SJCRH30 (cell line): ENCODE measurements at regions not wholly inside any gene's neighbourhood (a gene's known extent, or its start where the extent isn't known, plus 50 kb on each side); places are given as distances from the start of the nearest gene placed in this dataset.

Experiments
- DNase-seq, 2 experiments: peaks; one replicate each; pipeline ENCODE4 v3.0.0-alpha.2; 2015 to 2020
- H3K27ac ChIP-seq: fragments of 250-450 bp; sonication (Bioruptor Pico); 2 replicates; pipeline ENCODE4 v1.5.1; 2020; ENCODE audit warnings: mild to moderate bottlenecking, moderate library complexity
- H3K27me3 ChIP-seq: fragments of 250-450 bp; sonication (Bioruptor Pico); 2 replicates; pipeline ENCODE4 v1.5.1; 2020; ENCODE audit warnings: mild to moderate bottlenecking, moderate library complexity
- H3K36me3 ChIP-seq: fragments of 250-450 bp; sonication (Bioruptor Pico); 2 replicates; pipeline ENCODE4 v1.5.1; 2020; ENCODE audit warnings: mild to moderate bottlenecking, moderate library complexity
- H3K4me1 ChIP-seq: fragments of 250-450 bp; sonication (Bioruptor Pico); 2 replicates; pipeline ENCODE4 v1.5.1; 2020; ENCODE audit warnings: mild to moderate bottlenecking, moderate library complexity
- H3K4me3 ChIP-seq: fragments of 250-450 bp; sonication (Bioruptor Pico); 2 replicates; pipeline ENCODE4 v1.5.1; 2020; ENCODE audit warnings: mild to moderate bottlenecking, moderate library complexity
- H3K9me3 ChIP-seq: fragments of 250-450 bp; sonication (Bioruptor Pico); replicated peaks from 2 replicates; pipeline ENCODE4 v1.5.1; 2020; ENCODE audit warnings: mild to moderate bottlenecking, moderate library complexity

DNA sequence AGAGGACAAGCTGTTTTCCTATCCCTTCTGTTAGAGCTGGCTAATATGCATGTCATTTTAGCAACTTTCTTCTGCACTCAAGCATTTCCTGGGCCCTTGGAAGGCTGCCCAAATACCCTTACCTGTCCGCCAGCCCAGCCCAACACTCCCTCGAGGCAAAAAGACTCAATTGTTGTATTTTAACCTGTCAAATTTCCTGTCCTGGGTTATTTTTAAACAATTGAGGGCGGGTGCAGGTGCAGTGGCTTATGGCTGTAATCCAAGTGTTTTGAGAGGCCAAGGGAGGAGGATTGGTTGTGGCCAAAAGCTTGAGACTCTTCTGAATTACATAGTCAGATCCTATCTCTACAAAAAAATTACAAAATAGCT, 125.0 kb upstream of the ARHGAP28 start:
- Histone ChIP-seq H3K4me1 (no peaks in the 10 kb centered on the region), H3K9me3 (no peaks in the 10 kb centered on the region), H3K27me3 (no peaks in the 10 kb centered on the region), H3K27ac (no peak overlapping the region), H3K36me3 (no peaks in the 10 kb centered on the region), H3K4me3 (no peak overlapping the region)
- no peak for DNase-seq

- no peak for DNase-seq
- no peaks in the 10 kb centered on the region for H3K36me3 ChIP-seq
- H3K27me3 ChIP-seq: no peaks in the 10 kb centered on the region
- H3K4me3 ChIP-seq: no peak overlapping the region
- H3K4me1 ChIP-seq: no peaks in the 10 kb centered on the region
- no peak overlapping the region for H3K27ac ChIP-seq
- no peaks in the 10 kb centered on the region for H3K9me3 ChIP-seq
Observed at GRCh38 chr18:6605115-6605869, 124.2 kb upstream of the ARHGAP28 start.

- Histone ChIP-seq H3K9me3 (no peaks in the 10 kb centered on the region), H3K27me3 (no peaks in the 10 kb centered on the region), H3K4me3 (no peak overlapping the region), H3K36me3 (no peaks in the 10 kb centered on the region), H3K27ac (no peak overlapping the region), H3K4me1 (no peaks in the 10 kb centered on the region)
- peak in 1 of 2 experiments; percentile 3 for DNase-seq
Observed at GRCh38 chr18:6606411-6607085, 123.0 kb upstream of the ARHGAP28 start.

GRCh38 chr18:6607343-6607742, 122.2 kb upstream of the ARHGAP28 start:
- H3K4me1 ChIP-seq: no peaks in the 10 kb centered on the region
- no peaks in the 10 kb centered on the region for H3K9me3 ChIP-seq
- H3K36me3 ChIP-seq: no peaks in the 10 kb centered on the region
- H3K27me3 ChIP-seq: no peaks in the 10 kb centered on the region
- H3K27ac ChIP-seq: no peak overlapping the region
- DNase-seq: no peak
- no peak overlapping the region for H3K4me3 ChIP-seq

DNA sequence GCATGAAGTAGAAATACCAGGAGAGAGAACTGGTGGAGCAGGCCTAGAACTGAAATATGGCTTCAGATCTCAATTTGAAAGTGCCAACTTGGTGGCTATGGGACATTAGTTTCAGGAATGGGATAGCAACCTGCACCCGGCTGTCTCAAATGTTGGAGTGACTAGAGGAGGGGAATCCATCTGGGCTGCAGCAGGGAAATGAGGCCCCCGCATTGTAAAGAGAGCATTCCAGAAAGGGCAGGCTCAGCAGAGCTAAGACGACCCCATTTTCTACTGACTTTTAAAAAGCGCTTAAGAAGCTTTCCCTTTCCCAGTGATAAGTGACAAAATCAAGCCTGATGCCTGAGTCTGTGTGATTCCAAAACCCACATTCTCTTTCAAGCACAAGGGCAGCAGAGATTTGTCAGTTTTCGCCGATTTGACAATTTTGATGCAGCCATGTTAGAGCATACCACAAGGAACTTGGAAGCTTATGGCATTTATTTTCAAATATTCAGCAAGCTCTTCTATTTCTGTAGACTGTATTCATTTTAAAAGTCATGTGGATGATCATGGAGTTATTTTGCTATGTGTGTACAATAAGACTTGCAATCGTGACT, 119.8 kb upstream of the ARHGAP28 start:
- Histone ChIP-seq H3K4me3 (no peak overlapping the region), H3K36me3 (no peaks in the 10 kb centered on the region), H3K27ac (no peak overlapping the region), H3K27me3 (no peaks in the 10 kb centered on the region), H3K9me3 (no peaks in the 10 kb centered on the region), H3K4me1 (no peaks in the 10 kb centered on the region)
- no peak for DNase-seq

GRCh38 chr18:6610466-6610865, 119.0 kb upstream of the ARHGAP28 start:
- Histone ChIP-seq H3K4me3 (no peak overlapping the region), H3K36me3 (no peaks in the 10 kb centered on the region), H3K9me3 (no peaks in the 10 kb centered on the region), H3K27me3 (no peaks in the 10 kb centered on the region), H3K4me1 (no peaks in the 10 kb centered on the region), H3K27ac (no peak overlapping the region)
- DNase-seq: no peak

GRCh38 chr18:6613581-6613980, 115.9 kb upstream of the ARHGAP28 start:
- H3K9me3 ChIP-seq: no peaks in the 10 kb centered on the region
- no peaks in the 10 kb centered on the region for H3K36me3 ChIP-seq
- H3K4me3 ChIP-seq: no peak overlapping the region
- no peaks in the 10 kb centered on the region for H3K4me1 ChIP-seq
- no peaks in the 10 kb centered on the region for H3K27me3 ChIP-seq
- DNase-seq: no peak
- H3K27ac ChIP-seq: no peak overlapping the region

GRCh38 chr18:6614952-6615351, 114.6 kb upstream of the ARHGAP28 start:
- H3K9me3 ChIP-seq: no peaks in the 10 kb centered on the region
- no peak overlapping the region for H3K4me3 ChIP-seq
- no peaks in the 10 kb centered on the region for H3K4me1 ChIP-seq

DNA sequence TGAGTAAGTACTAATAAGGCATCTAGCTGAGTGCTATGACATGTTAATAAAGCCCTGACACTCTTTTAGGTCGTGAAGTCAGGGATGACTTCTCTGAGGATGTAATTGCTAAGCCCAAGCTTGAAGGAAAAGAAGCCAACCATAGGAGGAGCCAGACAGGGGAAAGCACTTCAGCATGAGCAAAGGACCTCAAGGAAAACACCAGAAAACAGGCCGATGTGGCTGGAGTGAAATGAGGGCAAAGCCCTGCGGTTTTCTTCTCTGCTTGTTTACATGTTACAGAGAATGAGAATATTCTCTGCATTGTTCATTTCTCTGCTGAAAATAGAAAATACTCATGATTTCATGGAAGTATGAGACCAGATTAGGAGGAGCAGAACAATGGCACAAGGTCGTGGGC, 112.5 kb upstream of the ARHGAP28 start:
- H3K4me3 ChIP-seq: no peak overlapping the region
- no peaks in the 10 kb centered on the region for H3K27me3 ChIP-seq
- H3K9me3 ChIP-seq: no peaks in the 10 kb centered on the region
- no peak for DNase-seq
- no peaks in the 10 kb centered on the region for H3K4me1 ChIP-seq
- no peaks in the 10 kb centered on the region for H3K36me3 ChIP-seq
- H3K27ac ChIP-seq: no peak overlapping the region

More at GRCh38 chr18:6614952-6615351, 114.6 kb upstream of the ARHGAP28 start:
- H3K27me3 ChIP-seq: no peaks in the 10 kb centered on the region
- no peaks in the 10 kb centered on the region for H3K36me3 ChIP-seq
- DNase-seq: no peak
- no peak overlapping the region for H3K27ac ChIP-seq

DNA sequence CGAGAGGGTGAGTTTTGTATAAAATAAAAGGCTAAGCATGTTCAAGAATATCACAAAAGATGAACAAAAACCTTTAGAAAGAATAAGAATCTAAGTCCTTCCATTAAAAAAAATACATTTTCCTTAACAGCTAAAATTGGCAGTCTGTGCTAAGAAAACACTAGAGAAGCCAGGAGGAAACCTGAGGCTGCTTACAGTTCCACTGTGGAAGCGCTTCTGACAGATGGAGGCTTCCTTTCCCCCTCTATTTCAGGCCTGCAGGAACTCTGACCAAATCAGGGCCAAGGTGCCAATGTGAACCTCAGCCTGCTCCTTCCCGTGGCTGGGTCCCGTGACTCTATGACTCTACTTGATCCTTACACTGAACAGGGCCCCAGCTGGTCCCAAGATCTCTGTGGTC, 108.1 kb upstream of the ARHGAP28 start:
- H3K27ac ChIP-seq: no peak overlapping the region
- DNase-seq: no peak
- no peaks in the 10 kb centered on the region for H3K4me1 ChIP-seq
- H3K36me3 ChIP-seq: no peaks in the 10 kb centered on the region
- no peaks in the 10 kb centered on the region for H3K9me3 ChIP-seq
- no peak overlapping the region for H3K4me3 ChIP-seq
- no peaks in the 10 kb centered on the region for H3K27me3 ChIP-seq

- H3K9me3 ChIP-seq: no peaks in the 10 kb centered on the region
- no peaks in the 10 kb centered on the region for H3K27me3 ChIP-seq
- DNase-seq: no peak
- no peak overlapping the region for H3K4me3 ChIP-seq
- H3K4me1 ChIP-seq: no peaks in the 10 kb centered on the region
- H3K27ac ChIP-seq: no peak overlapping the region
- no peaks in the 10 kb centered on the region for H3K36me3 ChIP-seq
Observed at GRCh38 chr18:6623278-6623677, 106.2 kb upstream of the ARHGAP28 start.

DNA sequence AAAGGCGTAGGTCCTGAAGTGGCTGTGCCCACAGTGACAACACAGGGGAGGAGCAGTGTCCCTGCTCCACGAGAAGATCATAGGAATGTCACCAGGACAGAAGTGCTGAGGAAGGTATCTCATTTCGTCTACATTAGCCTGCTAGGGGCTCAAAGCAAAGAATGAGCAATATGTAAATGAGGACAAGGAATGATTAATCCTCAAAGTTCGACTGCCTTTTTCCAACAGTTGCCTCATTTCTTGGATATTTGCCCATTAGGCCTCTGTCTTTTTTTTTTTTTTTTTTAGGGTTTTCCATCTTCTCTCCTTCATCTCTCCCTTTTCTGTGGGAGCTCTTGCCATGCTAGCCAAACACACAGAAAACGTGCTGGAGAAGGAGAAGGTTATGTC, 105.2 kb upstream of the ARHGAP28 start:
- Histone ChIP-seq H3K4me3 (no peak overlapping the region), H3K27ac (no peak overlapping the region), H3K4me1 (no peaks in the 10 kb centered on the region), H3K27me3 (no peaks in the 10 kb centered on the region), H3K36me3 (no peaks in the 10 kb centered on the region), H3K9me3 (no peaks in the 10 kb centered on the region)
- no peak for DNase-seq

DNA sequence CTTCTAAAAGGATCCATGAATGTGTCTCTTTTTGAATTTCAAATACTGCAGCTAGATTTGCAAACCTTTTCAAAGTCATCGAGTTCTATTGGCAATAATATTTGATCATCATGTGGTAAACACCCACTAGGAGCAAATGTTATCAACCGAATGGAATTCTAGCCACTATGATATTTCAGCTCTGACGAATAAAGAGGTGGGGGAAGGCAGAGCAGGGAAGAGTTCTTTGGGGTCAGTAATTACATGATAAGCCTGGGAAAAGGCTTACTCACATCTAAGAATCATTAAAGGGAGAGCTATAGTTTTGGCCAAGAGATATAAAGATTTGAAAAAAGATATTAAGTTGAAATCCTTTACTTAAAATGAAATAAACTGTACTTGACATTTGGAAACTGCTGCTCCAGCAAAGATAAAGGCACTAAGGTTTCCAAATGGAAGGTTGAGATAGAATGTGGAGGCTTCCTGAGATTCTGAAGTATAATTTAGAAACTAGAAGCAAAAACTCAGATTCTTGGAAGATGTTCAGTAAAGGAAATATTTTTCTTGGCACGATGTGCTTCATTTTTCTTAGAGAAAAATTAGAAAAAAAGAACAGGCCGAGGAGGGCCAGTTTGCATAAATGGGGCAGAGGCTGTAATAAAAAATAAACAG, 104.7 kb upstream of the ARHGAP28 start:
- Histone ChIP-seq H3K27me3 (no peaks in the 10 kb centered on the region), H3K4me3 (no peak overlapping the region), H3K4me1 (no peaks in the 10 kb centered on the region), H3K27ac (no peak overlapping the region), H3K36me3 (no peaks in the 10 kb centered on the region), H3K9me3 (no peaks in the 10 kb centered on the region)
- no peak for DNase-seq

DNA sequence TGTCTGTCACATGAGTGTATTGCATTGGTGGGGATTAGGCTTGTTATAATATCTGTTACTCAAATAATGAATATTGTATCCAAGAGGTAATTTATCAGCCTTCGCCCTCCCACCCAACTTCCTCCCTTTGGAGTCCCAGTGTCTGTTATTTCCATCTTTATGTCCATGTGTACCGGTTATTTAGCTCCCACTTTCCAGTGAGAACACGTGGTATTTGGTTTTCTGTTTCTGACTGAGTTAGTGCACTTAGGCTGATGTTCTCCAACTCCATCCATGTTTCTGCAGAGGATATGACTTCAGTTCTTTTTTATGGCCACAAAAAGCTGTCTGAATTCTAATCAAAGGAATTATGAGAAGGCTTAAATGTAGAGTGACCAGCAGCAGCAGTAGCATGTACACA, 104.0 kb upstream of the ARHGAP28 start:
- Histone ChIP-seq H3K36me3 (no peaks in the 10 kb centered on the region), H3K27ac (no peak overlapping the region), H3K9me3 (no peaks in the 10 kb centered on the region), H3K27me3 (no peaks in the 10 kb centered on the region), H3K4me3 (no peak overlapping the region), H3K4me1 (no peaks in the 10 kb centered on the region)
- DNase-seq: no peak

DNA sequence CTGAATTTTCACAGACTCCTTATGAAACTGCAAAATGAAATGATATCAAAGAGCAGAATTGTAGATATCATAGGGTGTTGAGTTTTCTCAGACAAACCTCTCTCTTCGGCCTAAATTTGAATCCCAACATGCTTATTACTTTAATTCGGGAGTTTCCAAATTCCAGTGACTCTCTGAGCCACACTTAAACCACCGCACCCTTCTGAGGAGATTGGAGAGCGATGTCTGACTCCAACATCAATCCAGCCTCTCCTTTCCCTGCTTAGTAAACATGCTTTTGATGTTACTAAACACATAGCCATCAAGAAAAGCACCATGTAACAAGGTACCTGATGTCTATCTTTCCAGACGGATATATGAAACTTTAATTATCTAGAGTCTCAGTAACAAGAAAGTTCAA, 103.1 kb upstream of the ARHGAP28 start:
- Histone ChIP-seq H3K4me3 (no peak overlapping the region), H3K36me3 (no peaks in the 10 kb centered on the region), H3K27ac (no peak overlapping the region), H3K27me3 (no peaks in the 10 kb centered on the region), H3K9me3 (no peaks in the 10 kb centered on the region), H3K4me1 (no peaks in the 10 kb centered on the region)
- no peak for DNase-seq
